ENCODE measurements at regions not wholly inside any gene's neighbourhood (a gene's known extent, or its start where the extent isn't known, plus 50 kb on each side); places are given as distances from the start of the nearest gene placed in this dataset.

- in situ Hi-C loops (cut with MboI; ENCODE audit: low sequenced_read_pairs, unreplicated experiment): loop anchor here (10.0 to 25.0 kb wide), 2 partner anchors 534 to 926 kb away; no protein-coding TSS in a partner anchor
- no peak for DNase-seq (ENCODE audit: low spot score)
- TF ChIP-seq CTCF (IDR thresholded peaks at IDR 0.05; ENCODE audit: borderline replicate concordance, control extremely low read depth, extremely low read depth, insufficient read depth, missing control alignments): no peak
Measured at GRCh38 chr1:244271004-244271403, 180.7 kb downstream of the ADSS2 start.

GRCh38 chr1:244271691-244272308, 179.9 kb downstream of the ADSS2 start:
- no peak for TF ChIP-seq CTCF (IDR thresholded peaks at IDR 0.05; ENCODE audit: borderline replicate concordance, control extremely low read depth, extremely low read depth, insufficient read depth, missing control alignments)
- in situ Hi-C loops (cut with MboI; ENCODE audit: low sequenced_read_pairs, unreplicated experiment): loop anchor here (10.0 to 25.0 kb wide), 2 partner anchors 534 to 927 kb away; no protein-coding TSS in a partner anchor
- DNase-seq (ENCODE audit: low spot score): no peak

GRCh38 chr1:244272471-244273261, 179.0 kb downstream of the ADSS2 start:
- peak; percentile 78 for DNase-seq (ENCODE audit: low spot score)
- in situ Hi-C loops (cut with MboI; ENCODE audit: low sequenced_read_pairs, unreplicated experiment): loop anchor here (10.0 to 25.0 kb wide), 2 partner anchors 535 to 928 kb away; no protein-coding TSS in a partner anchor
- TF ChIP-seq CTCF (IDR thresholded peaks at IDR 0.05; ENCODE audit: borderline replicate concordance, control extremely low read depth, extremely low read depth, insufficient read depth, missing control alignments): peak; percentile 95

GRCh38 chr1:244273262-244273844, 178.4 kb downstream of the ADSS2 start:
- TF ChIP-seq CTCF (IDR thresholded peaks at IDR 0.05; ENCODE audit: borderline replicate concordance, control extremely low read depth, extremely low read depth, insufficient read depth, missing control alignments): no peak
- no peak for DNase-seq (ENCODE audit: low spot score)
- in situ Hi-C loops (cut with MboI; ENCODE audit: low sequenced_read_pairs, unreplicated experiment): loop anchor here (10.0 to 25.0 kb wide), 2 partner anchors 536 to 929 kb away; no protein-coding TSS in a partner anchor

GRCh38 chr1:244273845-244274619, 177.7 kb downstream of the ADSS2 start:
- no peak for DNase-seq (ENCODE audit: low spot score)
- TF ChIP-seq CTCF (IDR thresholded peaks at IDR 0.05; ENCODE audit: borderline replicate concordance, control extremely low read depth, extremely low read depth, insufficient read depth, missing control alignments): no peak
- in situ Hi-C loops (cut with MboI; ENCODE audit: low sequenced_read_pairs, unreplicated experiment): loop anchor here (10.0 to 25.0 kb wide), 2 partner anchors 537 to 929 kb away; no protein-coding TSS in a partner anchor

GRCh38 chr1:244276646-244277045, 175.1 kb downstream of the ADSS2 start:
- DNase-seq (ENCODE audit: low spot score): no peak
- in situ Hi-C loops (cut with MboI; ENCODE audit: low sequenced_read_pairs, unreplicated experiment): loop anchor here (10.0 kb wide), 1 partner anchor 932 kb away; no protein-coding TSS in a partner anchor
- TF ChIP-seq CTCF (IDR thresholded peaks at IDR 0.05; ENCODE audit: borderline replicate concordance, control extremely low read depth, extremely low read depth, insufficient read depth, missing control alignments): no peak
